Astrocyte of the cerebellum (primary cell): ENCODE measurements at regions not wholly inside any gene's neighbourhood (a gene's known extent, or its start where the extent isn't known, plus 50 kb on each side); places are given as distances from the start of the nearest gene placed in this dataset.
A peak's percentile ranks its signal among the peaks of the same experiment; 100 is the strongest.

Experiments used
- DNase-seq: peaks from one replicate; pipeline ENCODE4 v3.0.0-alpha.2; 2011; ENCODE audit warnings: low read depth
- H3K4me3 ChIP-seq: 2 replicates; pipeline ENCODE4 v1.5.1; 2011; ENCODE audit warnings: mild to moderate bottlenecking, low read depth, low read length, moderate library complexity
- CTCF ChIP-seq: IDR thresholded peaks from 2 replicates; pipeline ENCODE4 v1.5.1; 2012; ENCODE audit warnings: low read length, low read depth, moderate library complexity, mild to moderate bottlenecking; ENCODE audit errors: missing control alignments
- in situ Hi-C: cut with HindIII; loops from 2 replicates; pipeline ENCODE4 v1.10.0; 2017; ENCODE audit warnings: low sequenced_read_pairs

GRCh38 chr10:10499839-10500238 is 517.8 kb upstream of the CELF2 start:
- DNase-seq = peak; percentile 27
- no peak for TF ChIP-seq CTCF
- in situ Hi-C loops = no loop called here
- no peak overlapping the region for H3K4me3 ChIP-seq

- H3K4me3 ChIP-seq = no peak overlapping the region
- in situ Hi-C loops = no loop called here
- DNase-seq = peak; percentile 1
- TF ChIP-seq CTCF = no peak
Measured at GRCh38 chr10:10500937-10501336, 516.7 kb upstream of the CELF2 start.

GRCh38 chr10:10503772-10504171 is 513.9 kb upstream of the CELF2 start:
- H3K4me3 ChIP-seq = no peak overlapping the region
- in situ Hi-C loops = no loop called here
- no peak for DNase-seq
- no peak for TF ChIP-seq CTCF

- no peak overlapping the region for H3K4me3 ChIP-seq
- in situ Hi-C loops = no loop called here
- DNase-seq = no peak
- TF ChIP-seq CTCF = no peak
Measured at GRCh38 chr10:10508211-10508610, 509.5 kb upstream of the CELF2 start.

- TF ChIP-seq CTCF = no peak
- DNase-seq = no peak
- in situ Hi-C loops = no loop called here
Measured at GRCh38 chr10:10510179-10510578, 507.5 kb upstream of the CELF2 start.

GRCh38 chr10:10513067-10513466 is 504.6 kb upstream of the CELF2 start:
- in situ Hi-C loops = no loop called here
- H3K4me3 ChIP-seq = no peak overlapping the region
- no peak for TF ChIP-seq CTCF
- DNase-seq = no peak

More at GRCh38 chr10:10510179-10510578, 507.5 kb upstream of the CELF2 start:
- no peak overlapping the region for H3K4me3 ChIP-seq

GRCh38 chr10:10513898-10514297 is 503.8 kb upstream of the CELF2 start:
- H3K4me3 ChIP-seq = no peak overlapping the region
- in situ Hi-C loops = no loop called here
- no peak for TF ChIP-seq CTCF
- DNase-seq = no peak
